PC-3 (cell line): ENCODE measurements at regions not wholly inside any gene's neighbourhood (a gene's known extent, or its start where the extent isn't known, plus 50 kb on each side); places are given as distances from the start of the nearest gene placed in this dataset.

Experiments used
- CTCF ChIP-seq: fragments of 300-600 bp; sonication (generic); conservative IDR thresholded peaks from 2 replicates; pipeline ENCODE4 v1.5.1; 2017; ENCODE audit warnings: antibody characterized with exemption, low read depth, mild to moderate bottlenecking, low read length
- EZH2 ChIP-seq: fragments of 300-600 bp; sonication (generic); IDR thresholded peaks from one replicate; pipeline ENCODE4 v1.6.1; 2017; ENCODE audit warnings: antibody characterized with exemption, mild to moderate bottlenecking, low read length; ENCODE audit not compliant: unreplicated experiment
- EZH2phosphoT487 ChIP-seq: fragments of 300-600 bp; sonication (generic); IDR thresholded peaks from 2 replicates; pipeline ENCODE4 v1.6.1; 2018; ENCODE audit warnings: mild to moderate bottlenecking, antibody characterized with exemption, low read length, borderline replicate concordance

- no peak for TF ChIP-seq CTCF
- TF ChIP-seq EZH2, result no peak
- no peak for TF ChIP-seq EZH2phosphoT487
Observed at GRCh38 chr11:69887841-69888427, 68.7 kb upstream of the FGF3 start.
